HG02973 (cell line): ENCODE measurements at regions not wholly inside any gene's neighbourhood (a gene's known extent, or its start where the extent isn't known, plus 50 kb on each side); places are given as distances from the start of the nearest gene placed in this dataset.

Experiments used
- ATAC-seq: cut with Tn5 transposase; IDR thresholded peaks from one replicate; pipeline ENCODE4 v1.9.1; 2021; ENCODE audit warnings: moderate library complexity; ENCODE audit not compliant: unreplicated experiment

DNA sequence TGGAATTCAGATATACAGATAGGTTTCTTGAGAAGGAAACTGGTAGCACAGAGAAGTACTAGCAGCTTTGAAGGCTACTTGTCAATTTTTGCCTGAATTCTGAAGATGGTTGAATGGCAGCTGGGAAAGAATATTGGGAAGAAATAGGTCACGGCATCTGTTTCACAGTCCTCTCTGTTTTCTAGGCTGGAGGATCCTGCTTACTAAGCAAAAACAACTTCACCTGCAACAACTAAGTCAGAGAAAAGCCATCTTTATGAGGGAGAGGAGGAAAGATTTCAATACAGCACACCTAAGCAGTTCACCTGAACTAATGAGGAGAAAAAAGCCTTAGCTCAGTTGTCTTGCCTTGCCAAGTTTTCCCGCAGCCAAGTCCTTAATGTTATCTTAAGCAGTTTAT is 975.5 kb upstream of the EPHA7 start:
- ATAC-seq = no peak

DNA sequence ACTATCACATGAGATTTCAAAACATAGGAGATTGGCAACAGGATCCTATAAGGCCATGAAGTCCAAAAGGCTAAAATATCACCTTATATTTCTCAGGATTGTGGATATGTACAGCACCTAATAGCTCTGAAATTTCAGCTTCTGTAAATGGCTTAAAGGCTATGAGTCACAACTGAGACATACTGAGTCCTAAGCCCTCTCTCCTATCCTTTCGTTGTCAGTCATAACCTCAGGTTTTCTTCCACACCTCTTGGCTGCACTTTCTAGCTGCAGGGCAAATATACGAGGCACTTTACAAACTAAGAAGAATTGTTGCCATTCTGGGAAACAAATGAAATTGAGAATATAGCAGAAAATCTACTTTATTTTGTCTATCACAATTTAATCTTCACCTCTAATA is 969.9 kb upstream of the EPHA7 start:
- ATAC-seq = no peak

DNA sequence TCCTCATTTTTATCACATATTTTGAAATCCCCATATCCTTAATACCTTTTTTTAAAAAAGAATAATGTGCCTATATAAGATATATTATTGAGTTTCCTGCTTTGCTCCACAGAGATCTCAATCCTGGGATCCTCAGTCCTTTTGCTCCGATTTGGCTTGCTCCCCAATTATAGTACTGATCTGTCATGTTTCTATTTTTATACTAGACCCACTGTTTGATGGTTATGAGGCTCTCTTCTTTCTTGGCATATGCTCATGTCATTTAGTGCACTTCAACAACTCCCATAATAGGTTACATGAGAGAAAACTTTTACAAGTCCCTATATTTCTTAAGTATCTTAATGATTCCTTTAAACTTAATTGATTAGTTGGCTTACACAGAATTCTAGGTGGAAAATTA is 958.5 kb upstream of the EPHA7 start:
- ATAC-seq = no peak

DNA sequence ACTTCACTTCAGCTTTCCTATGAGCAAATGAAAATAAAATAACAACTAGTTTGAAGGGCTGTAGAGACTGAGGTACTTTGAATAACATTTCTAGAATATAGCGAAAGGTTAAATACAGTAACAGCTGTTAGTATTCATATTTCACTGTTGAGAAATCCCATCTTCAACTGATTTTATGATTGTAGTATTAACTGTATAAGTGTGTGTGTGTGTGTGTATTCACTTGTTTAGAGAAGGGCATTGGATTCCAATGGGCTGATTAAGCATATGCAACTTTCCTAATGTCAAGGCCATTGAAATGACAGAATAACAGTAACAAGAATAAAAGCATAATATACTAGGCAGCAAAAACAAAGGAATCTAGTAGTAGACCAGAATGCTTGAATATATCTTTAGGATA is 957.5 kb upstream of the EPHA7 start:
- ATAC-seq = no peak

DNA sequence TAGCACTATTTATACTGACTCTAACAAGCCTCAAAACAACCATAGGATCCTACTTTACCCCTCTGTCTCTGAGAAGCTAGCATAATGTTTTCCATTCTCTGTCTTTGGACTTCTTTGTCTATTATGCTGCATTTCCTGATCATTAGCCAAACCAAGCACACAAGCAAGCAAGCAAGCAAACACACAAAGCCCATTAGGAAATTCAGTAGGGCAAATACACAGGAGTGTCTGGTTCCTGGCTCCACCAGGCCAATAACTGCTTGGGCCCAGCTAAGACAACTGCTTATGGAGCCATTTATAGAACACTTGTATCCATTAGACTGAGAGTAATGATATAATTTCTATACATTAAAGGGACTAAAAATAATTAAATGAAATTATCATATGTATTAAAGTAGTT is 952.9 kb upstream of the EPHA7 start:
- ATAC-seq = no peak

DNA sequence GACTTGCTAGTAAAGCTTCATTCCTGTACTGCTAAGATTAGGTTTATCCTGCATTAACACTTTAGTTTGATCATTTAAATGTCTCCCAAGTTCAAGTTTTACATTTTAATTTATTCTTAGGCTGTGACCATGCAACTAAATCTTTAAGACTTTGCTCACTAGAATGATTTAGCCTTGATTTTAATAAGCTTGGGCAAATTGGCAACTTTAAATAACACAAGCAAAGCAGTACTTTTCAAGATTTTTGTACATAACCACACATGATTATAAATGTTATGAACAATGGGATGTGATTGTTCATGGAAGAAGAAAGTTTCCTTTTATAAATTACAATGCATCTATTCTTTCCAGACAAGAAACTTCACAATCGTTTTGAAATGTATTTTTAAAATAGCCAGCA is 948.0 kb upstream of the EPHA7 start:
- ATAC-seq = no peak

DNA sequence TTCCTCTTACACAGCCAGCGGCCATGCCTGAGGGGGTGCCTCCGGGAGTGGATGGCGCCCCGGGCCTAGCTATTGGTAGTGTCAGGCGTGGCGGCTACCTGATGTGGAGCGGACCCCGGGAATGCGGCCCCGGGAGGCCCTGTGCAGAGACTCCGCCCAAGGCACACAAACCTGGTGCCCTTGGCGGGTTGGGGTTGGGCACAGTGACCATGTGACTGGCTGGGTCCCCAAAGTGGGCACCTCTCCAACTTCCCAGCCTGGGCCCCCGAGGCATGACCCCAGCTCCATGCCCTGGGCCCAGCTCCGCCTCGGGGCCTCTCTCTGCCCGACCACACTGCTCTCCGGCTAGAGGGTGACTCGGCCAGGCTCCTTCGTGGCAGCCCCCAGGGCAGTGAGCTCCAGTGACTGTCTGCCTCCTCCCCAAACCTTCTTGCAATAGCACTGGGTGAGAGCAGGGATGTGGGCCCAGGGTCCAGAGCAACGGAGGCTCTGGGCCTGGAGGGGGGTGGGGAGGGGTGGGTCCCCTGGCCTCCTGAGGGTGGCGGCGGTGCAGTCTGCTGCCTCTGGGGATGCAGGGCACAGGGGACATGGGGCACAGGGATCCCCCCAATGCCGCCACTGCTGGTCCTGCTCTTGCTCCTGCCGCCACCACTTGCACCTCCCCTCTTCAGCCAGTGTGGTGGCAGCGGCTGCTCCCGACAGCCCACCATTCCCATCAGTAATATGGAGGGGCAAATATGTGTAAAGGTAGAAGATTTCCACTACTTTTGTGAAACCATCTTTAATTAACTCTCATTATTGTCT is 942.9 kb upstream of the EPHA7 start:
- ATAC-seq = no peak

DNA sequence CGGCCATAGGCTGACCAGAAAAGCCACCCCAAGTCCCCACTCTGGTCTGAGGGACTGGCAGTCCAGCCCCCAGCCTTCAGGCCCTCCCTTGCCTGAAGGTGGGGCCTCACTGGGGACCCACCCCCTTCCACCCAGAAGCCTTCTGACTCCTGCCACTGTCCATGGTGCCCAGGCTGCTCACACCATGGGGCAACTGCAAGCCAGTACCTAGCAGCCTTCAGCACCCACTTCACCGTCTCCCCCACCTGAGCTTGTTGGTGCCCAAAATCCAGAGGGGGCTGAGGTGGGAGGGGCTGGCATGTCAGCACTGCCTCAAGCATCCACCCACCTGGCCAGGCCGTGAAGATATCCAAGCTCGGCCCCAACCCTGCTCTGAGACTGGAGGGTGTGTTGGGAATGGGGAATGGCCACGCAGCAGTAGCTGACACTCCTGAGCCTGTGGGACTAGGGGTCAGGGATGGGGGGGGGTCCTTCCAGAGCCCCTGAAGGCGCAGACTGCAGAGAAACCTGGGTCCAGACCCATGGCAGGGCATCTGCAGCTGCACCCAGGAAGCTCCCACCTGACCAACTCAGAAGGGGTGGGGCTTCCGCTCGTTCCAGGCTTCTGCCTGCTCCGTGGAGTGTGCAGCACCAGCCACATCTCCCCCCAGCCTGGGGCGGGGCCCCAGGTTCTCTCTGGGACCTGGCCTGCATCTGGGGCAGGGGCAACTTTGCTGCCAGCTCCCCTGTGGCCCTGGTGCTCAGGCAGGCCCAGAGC is 942.1 kb upstream of the EPHA7 start:
- ATAC-seq = no peak

DNA sequence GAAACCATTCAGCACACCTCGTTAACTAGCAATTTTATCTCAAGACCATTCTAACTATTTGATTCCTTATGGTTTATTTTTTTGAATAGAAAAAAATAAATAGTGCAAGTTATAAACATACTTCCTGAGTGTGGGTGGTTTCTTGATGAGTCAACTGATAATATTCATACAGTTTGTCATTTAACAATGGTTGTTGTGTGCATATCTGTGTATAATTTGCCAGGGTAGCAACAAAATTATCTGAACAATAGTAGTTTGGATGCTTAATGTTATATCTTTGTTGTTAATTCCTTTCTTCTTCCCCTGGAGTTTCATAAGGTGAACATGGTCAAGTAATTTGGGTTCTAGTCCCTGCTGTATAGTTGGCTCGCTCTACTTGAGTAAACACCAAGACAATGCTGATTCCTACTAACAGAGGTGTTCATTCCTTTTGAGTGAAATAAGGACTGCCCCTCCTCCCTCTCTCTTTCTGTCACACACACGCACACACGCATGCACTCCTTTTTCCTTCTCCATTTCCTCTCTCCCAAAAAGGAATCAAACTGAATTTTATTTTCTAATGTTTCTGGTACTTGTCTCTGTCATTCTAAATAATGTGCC is 938.1 kb upstream of the EPHA7 start:
- no peak for ATAC-seq

DNA sequence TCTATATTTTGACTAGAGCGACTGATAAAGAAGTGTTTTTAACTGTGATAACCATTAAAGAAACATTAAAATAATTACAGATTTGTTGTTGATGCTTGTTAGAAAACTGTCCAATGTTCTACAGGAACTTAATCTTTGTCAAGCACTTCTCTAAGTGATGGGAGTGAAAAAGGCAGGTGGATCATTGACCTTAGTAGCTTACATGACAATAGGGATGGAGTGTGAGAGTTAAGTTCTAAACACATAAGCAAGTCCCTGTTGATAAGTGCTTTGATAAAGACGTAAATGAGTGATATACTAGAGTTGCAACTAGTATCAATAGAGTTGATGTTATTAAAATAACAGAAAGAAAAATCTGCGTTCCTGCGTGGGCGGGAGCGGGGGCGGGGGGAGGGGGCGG is 931.5 kb upstream of the EPHA7 start:
- ATAC-seq = no peak

DNA sequence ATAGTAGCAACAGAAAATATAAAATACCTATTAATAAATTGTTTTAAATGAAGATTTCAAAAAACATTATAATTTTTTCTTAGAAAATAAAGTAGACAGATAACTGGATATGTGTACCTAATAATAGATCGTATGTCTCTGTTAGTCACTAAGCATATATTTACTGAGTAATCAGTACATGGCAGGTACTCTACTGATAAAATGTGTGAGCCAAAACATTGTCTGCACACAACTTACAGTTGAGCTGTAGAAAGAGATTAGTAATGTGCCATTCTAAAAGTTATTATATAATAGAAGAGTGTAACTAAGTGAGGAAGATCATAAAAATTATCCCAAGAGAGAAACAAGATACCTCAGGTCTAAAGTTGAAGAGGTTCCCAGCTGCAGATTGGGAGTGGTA is 929.9 kb upstream of the EPHA7 start:
- no peak for ATAC-seq

DNA sequence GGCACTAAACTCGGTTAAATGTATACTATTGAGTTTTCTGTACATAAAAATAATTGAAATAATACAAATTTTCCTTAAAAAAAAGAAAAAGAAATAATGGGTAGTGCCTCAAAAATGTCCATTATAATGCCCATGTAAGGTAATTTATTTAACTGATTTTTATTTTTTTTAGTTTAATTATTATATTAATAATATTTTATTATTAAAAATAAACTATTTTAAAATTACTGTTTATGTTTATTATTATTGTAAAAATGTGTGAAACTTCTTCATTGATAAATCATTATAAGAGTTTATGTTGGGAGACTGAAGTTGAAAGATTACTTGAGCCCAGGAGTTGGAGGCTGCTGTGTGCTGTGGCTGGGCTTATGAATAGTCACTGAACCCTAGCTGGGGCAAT is 925.5 kb upstream of the EPHA7 start:
- no peak for ATAC-seq

DNA sequence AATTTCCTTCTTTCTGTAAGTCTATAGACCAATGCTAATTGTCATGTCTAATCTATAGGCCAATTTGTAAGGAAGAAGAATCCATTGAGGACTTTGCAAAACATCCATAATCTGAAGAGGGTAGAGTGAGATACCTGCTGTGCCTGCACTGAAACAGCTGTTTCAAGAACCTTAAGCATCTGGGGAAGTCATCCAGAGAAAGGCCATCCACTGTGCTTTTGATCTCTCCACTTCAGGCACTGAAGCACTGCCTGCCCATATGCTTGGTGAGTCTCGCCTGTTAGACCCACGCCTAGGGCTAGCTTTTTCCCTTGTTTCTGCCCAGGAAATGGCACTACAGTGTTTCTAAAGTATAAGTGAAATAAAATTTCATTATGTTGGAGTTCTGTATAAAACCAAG is 921.8 kb upstream of the EPHA7 start:
- no peak for ATAC-seq

DNA sequence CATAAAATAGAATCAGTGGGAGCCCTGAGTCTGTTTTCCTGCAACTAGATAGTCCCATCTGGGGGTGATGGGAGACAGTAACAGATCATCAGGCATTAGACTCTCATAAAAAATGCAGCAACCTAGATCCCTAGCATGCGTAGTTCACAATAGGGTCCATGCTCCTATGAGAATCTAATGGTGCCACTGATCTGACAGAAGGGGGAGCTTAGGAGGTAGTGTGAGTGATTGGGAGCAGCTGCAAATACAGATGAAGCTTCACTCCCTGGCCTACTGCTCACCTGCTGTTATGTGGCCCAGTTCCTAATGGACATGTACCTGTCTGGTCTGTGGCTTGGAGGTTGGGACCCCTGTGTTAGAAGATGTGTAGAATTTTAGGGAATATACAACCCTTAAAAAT is 904.5 kb upstream of the EPHA7 start:
- no peak for ATAC-seq

DNA sequence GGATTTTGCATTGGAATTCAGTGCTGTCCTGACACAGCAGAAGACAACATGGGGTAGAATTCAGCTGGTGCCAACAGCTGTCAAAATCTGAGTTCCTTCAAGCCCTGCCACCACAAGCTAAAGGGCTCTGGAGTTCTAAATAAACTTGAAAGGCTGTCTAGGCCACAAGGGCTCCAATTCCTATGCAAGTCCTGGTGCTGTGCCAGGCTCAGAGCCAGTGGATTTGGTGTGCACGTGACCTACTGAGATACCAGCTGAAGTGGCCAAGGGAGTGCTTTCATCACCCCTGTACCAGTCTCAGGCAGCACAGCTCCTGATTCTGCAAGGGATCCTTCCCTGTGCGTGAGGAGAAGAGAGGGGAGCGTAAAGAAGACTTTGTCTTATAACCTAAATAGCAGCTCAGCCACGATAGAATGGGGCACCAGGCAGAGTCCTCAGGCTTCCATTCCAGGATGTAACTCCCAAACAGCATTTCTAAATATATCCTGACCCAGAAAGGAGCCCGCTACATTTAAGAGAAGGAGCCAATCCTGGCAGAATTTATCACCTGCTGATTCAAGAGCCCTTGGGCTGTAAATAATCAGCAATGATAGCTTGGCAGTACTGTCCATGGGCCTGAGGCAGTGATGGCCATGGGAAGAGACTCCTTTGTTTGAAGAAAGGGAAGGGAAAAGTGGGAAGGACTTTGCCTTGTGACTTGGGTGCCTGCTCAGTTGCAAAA is 881.2 kb upstream of the EPHA7 start:
- ATAC-seq = no peak

DNA sequence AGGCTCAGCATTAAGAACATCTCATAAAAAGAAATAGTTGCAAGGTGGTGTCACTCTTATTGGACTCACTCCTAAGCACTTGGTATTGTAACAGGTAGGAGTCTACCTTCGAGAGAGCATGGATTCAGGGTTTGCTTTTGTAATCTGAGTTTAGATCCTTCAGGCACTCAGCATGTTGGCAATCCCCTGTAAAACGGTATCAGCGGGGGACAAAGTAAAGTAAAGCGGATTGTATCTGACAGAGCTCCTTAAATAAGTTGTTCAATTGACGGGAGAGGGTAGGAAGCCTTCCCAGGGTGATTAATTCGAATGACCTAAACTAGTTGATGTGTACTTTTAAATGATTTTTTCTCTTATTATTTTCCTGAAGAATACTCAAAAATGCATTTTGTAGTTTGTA is 869.8 kb upstream of the EPHA7 start:
- ATAC-seq = no peak

DNA sequence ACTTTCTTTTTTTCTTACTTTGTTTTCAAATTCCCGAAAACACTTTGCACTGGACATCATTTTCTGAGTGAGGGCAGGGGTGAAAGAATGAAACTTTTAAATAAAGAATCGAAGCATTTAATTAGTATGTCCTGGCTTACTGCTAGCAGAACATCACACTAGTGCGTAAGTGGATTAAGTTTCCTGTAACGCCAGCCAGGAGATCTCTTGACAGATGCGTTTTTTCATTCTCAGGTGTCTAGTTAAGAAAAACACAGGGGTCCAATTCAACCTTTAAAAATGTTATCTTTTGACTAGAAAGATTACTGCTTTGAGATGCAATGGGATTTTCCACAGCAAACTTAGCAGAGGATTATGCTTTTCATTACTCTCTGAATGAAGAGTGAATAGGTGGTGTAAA is 858.8 kb upstream of the EPHA7 start:
- ATAC-seq = no peak

DNA sequence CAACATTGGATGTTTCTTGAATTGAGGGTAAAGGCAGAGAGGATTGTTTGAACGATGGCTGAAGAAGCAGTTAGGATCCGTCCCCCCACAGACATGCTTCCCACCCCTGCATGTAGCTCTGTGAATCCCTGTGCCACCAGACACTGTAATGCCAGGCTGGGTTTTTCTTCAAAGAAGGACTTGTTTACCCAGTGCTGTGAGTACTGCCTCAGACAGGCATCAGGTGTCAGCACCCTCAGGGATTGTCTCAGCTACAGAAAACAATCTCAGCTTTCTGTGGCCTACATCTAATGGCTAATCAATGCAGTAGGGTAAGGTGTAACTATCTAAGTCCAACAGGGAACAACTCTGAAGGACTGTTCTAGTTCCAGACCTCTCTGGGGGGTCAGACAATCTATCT is 853.0 kb upstream of the EPHA7 start:
- ATAC-seq = no peak

DNA sequence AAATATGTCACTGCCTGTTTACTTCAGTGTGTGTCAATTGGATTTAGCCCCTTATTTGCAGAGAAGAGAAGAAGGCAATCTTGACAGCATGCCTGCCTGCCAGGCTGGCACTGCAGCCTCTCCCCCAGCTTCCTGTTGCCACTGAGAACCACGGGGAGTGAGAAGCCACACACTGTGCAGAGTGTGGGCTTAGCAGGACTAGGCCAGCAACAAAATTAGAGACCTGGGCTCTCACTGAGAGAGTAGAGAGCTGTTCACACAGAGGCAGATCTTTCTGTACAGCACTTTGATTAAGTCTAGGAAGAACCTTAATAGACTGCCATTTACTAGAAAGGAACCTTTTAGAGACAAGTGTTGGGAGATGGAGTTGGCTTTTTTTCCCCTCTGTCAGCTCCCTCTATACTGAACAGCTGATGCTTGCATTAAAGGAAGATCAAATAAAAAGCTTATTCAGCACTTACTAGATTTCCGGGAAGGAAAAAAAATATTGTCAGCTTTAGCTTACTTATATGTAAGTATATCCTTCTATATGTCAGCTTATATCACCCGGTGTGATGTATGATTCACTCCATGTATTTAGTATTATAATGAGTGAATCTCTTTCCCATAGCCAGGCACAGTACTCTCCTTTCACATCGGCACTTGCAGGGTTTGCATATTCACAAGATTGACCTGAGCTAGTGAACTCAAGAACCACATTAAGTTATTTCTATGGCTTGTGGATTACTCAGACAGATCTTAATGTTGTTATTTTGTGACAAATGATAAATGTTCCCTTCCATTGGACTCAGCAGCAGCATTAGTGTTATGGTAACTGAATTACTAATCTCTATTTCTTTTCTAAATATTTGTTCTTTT is 851.0 kb upstream of the EPHA7 start:
- no peak for ATAC-seq

DNA sequence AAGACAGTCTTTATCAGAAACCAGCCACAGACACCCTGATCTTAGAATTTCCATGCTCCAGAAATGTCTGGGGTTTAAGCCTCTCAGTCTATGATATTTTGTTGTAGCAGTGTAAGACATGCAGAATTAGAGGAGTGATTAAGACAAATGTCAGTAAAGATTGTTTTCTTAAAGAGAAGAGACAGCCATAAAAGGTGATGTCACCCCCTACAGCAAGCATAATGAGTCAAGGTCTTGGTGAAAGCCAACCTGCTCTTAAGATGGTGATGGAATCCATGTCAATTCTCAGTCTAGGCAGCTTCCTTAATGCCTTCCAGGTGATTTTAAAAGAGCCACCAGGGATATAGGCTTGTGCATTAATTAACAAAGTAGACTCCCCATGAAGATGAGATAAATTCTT is 849.9 kb upstream of the EPHA7 start:
- no peak for ATAC-seq

DNA sequence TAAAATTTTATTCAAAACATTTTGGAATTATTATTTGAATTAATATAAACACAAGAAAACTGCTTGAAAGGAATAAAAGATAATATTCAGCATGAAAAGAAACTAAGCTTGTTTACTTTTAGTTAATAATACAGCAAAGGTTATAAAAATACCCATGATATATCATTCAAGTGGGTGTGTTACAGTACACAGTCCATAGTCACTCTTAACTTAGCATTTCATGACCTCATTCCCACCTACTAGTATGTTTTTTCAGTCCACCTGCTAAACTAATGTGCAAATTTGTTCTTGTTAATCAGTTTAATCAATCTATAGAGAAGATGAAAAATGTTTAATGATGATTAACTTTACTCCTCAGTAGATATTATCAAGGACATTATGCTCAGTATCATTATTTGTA is 841.4 kb upstream of the EPHA7 start:
- no peak for ATAC-seq
